ENCODE measurements at regions not wholly inside any gene's neighbourhood (a gene's known extent, or its start where the extent isn't known, plus 50 kb on each side); places are given as distances from the start of the nearest gene placed in this dataset.

- H2AFZ ChIP-seq (ENCODE audit: low read depth, low read length, severe bottlenecking) = no peak overlapping the region
- 0 out of 2 replicates have a peak, but pooled peaks cover 4% of the 10 kb centered on the region for H3K9me2 ChIP-seq (replicated peaks; ENCODE audit: insufficient read depth, low read length)
- H3K36me3 ChIP-seq (ENCODE audit: low read length) = no peaks in the 10 kb centered on the region
- H3K4me2 ChIP-seq (ENCODE audit: low read depth, low read length, poor library complexity, severe bottlenecking) = no peak overlapping the region
- no peaks in the 10 kb centered on the region for H3K27me3 ChIP-seq (ENCODE audit: low read length)
- no peaks in the 10 kb centered on the region for H4K20me1 ChIP-seq (ENCODE audit: low read depth, low read length)
- no peak overlapping the region for H3K4me3 ChIP-seq (ENCODE audit: insufficient read depth, low read length, poor library complexity, severe bottlenecking)
- TF ChIP-seq EZH2phosphoT487 (conservative IDR thresholded peaks at IDR 0.05; ENCODE audit: low read length) (no peak), CTCF (IDR thresholded peaks at IDR 0.05; ENCODE audit: insufficient read depth, low read length, poor library complexity, severe bottlenecking) (no peak)
- H3F3A ChIP-seq (ENCODE audit: insufficient read depth) = no peaks in the 10 kb centered on the region
- H3K9me3 ChIP-seq (ENCODE audit: insufficient read depth, low read length) = no peaks in the 10 kb centered on the region
- H3K27ac ChIP-seq (ENCODE audit: low read depth, low read length) = no peak overlapping the region
- H3K79me2 ChIP-seq (ENCODE audit: insufficient read depth, low read length) = no peaks in the 10 kb centered on the region
- H3K9ac ChIP-seq (ENCODE audit: low read length) = no peak overlapping the region
These were observed 180.8 kb downstream of the LTN1 start for GRCh38 chr21:28811860-28812259.

- TF ChIP-seq CTCF (IDR thresholded peaks at IDR 0.05; ENCODE audit: insufficient read depth, low read length, poor library complexity, severe bottlenecking) (no peak), EZH2phosphoT487 (conservative IDR thresholded peaks at IDR 0.05; ENCODE audit: low read length) (no peak)
- Histone ChIP-seq H3K4me2 (ENCODE audit: low read depth, low read length, poor library complexity, severe bottlenecking) (no peak overlapping the region), H3K27ac (ENCODE audit: low read depth, low read length) (no peak overlapping the region), H3K79me2 (ENCODE audit: insufficient read depth, low read length) (no peaks in the 10 kb centered on the region), H2AFZ (ENCODE audit: low read depth, low read length, severe bottlenecking) (no peak overlapping the region), H3F3A (ENCODE audit: insufficient read depth) (no peaks in the 10 kb centered on the region), H3K36me3 (ENCODE audit: low read length) (no peaks in the 10 kb centered on the region), H3K9ac (ENCODE audit: low read length) (no peak overlapping the region), H3K9me3 (ENCODE audit: insufficient read depth, low read length) (no peaks in the 10 kb centered on the region), H3K4me3 (ENCODE audit: insufficient read depth, low read length, poor library complexity, severe bottlenecking) (no peak overlapping the region), H3K9me2 (replicated peaks; ENCODE audit: insufficient read depth, low read length) (0 out of 2 replicates have a peak, but pooled peaks cover 4% of the 10 kb centered on the region), H4K20me1 (ENCODE audit: low read depth, low read length) (no peaks in the 10 kb centered on the region), H3K27me3 (ENCODE audit: low read length) (no peaks in the 10 kb centered on the region)
These were observed 181.7 kb downstream of the LTN1 start for GRCh38 chr21:28810826-28811524.

DNA sequence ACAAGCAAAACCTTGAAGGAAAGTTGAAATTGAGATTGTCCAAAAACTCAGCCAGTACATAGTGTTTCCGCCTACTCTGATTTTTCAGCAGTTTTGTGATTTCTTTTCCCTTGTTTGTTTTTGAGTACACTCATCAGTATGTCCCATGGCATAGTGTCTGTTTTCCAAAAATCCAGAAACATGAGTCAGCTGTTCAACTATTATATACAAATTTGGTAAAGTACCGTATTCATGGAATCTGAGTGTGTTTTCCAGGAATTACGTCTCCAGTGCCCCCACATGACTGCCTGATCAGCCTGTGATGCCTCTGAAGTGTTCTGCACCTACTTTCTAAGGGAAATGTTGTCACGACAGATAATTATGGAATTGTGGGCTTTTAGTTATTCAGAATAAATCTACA lies 186.8 kb downstream of the LTN1 start:
- TF ChIP-seq CTCF (IDR thresholded peaks at IDR 0.05; ENCODE audit: insufficient read depth, low read length, poor library complexity, severe bottlenecking) = no peak
- no peak for TF ChIP-seq EZH2phosphoT487 (conservative IDR thresholded peaks at IDR 0.05; ENCODE audit: low read length)
- Histone ChIP-seq H2AFZ (ENCODE audit: low read depth, low read length, severe bottlenecking) (no peak overlapping the region), H3K27ac (ENCODE audit: low read depth, low read length) (no peak overlapping the region)

More for the DNA sequence above, 186.8 kb downstream of the LTN1 start:
- 0 out of 2 replicates have a peak, but pooled peaks cover 4% of the 10 kb centered on the region for H3K9me2 ChIP-seq (replicated peaks; ENCODE audit: insufficient read depth, low read length)
- H3K9ac ChIP-seq (ENCODE audit: low read length) = no peak overlapping the region
- H4K20me1 ChIP-seq (ENCODE audit: low read depth, low read length) = no peaks in the 10 kb centered on the region
- H3K27me3 ChIP-seq (ENCODE audit: low read length) = no peaks in the 10 kb centered on the region
- no peaks in the 10 kb centered on the region for H3F3A ChIP-seq (ENCODE audit: insufficient read depth)
- H3K36me3 ChIP-seq (ENCODE audit: low read length) = no peaks in the 10 kb centered on the region
- H3K9me3 ChIP-seq (ENCODE audit: insufficient read depth, low read length) = no peaks in the 10 kb centered on the region
- H3K4me3 ChIP-seq (ENCODE audit: insufficient read depth, low read length, poor library complexity, severe bottlenecking) = no peak overlapping the region
- no peaks in the 10 kb centered on the region for H3K79me2 ChIP-seq (ENCODE audit: insufficient read depth, low read length)
- H3K4me2 ChIP-seq (ENCODE audit: low read depth, low read length, poor library complexity, severe bottlenecking) = no peak overlapping the region
